ENCODE measurements at regions not wholly inside any gene's neighbourhood (a gene's known extent, or its start where the extent isn't known, plus 50 kb on each side); places are given as distances from the start of the nearest gene placed in this dataset.

DNA sequence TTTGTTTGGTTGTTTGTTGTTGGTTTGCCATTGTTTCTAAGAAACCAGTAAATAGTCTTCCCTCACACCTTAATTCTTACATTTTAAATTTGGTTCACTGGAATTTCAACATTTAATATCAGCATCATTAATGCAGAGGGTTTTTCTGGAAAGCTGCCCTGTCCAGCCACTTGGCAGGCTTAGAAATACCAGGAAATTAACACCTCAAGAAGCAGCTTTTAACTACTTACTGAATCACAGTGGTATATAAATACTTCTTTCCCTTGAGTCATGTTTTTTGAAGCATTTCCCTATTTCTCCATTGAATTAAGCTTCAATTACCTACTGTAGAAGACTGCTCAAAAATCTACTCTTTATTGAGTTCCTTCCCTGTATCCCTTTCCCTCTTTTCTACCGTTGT is 1221.1 kb upstream of the ADGRL3 start:
- no peak for TF ChIP-seq CTCF (conservative IDR thresholded peaks at IDR 0.05; ENCODE audit: low read depth, low read length)
- TF ChIP-seq EZH2 (IDR thresholded peaks at IDR 0.05; ENCODE audit: borderline replicate concordance, low read depth, low read length, poor library complexity, severe bottlenecking) = no peak
